Upper lobe of left lung (tissue), 6 donors: ENCODE measurements at regions not wholly inside any gene's neighbourhood (a gene's known extent, or its start where the extent isn't known, plus 50 kb on each side); places are given as distances from the start of the nearest gene placed in this dataset.

Source experiments
- ATAC-seq, 2 donors: fragments of 200-7000 bp; cut with Tn5 transposase; one replicate each; pipeline ENCODE4 v1.9.1; 2022; ENCODE audit warnings: mild to moderate bottlenecking in 2 of 2, moderate library complexity in 2 of 2; ENCODE audit not compliant: low FRiP score in 2 of 2
- DNase-seq, 2 donors: peaks; one replicate each; pipeline ENCODE4 v3.0.0-alpha.2; 2019 to 2020
- H3K27ac ChIP-seq, 4 donors: fragments of 200-600 bp; sonication (generic); one replicate each; pipeline ENCODE4 v1.5.1; 2016 to 2019
- H3K27me3 ChIP-seq, 4 donors: fragments of 200-600 bp; sonication (generic); one replicate each; pipeline ENCODE4 v1.5.1; 2017 to 2019
- H3K36me3 ChIP-seq, 4 donors: fragments of 200-600 bp; sonication (generic); one replicate each; pipeline ENCODE4 v1.5.1; 2016 to 2019
- H3K4me1 ChIP-seq, 4 donors: fragments of 200-600 bp; sonication (generic); one replicate each; pipeline ENCODE4 v1.5.1; 2018 to 2019
- H3K4me3 ChIP-seq, 4 donors: fragments of 200-600 bp; sonication (generic); one replicate each; pipeline ENCODE4 v1.5.1; 2017 to 2019; ENCODE audit warnings: mild to moderate bottlenecking in 2 of 4, moderate library complexity in 1 of 4
- H3K9me3 ChIP-seq, 4 donors: fragments of 200-600 bp; sonication (generic); one replicate each; pipeline ENCODE4 v1.5.1; 2018 to 2019
- EP300 ChIP-seq, 4 donors: sonication (generic); formaldehyde crosslinking; IDR thresholded peaks; one replicate each; pipeline ENCODE4 v1.5.1; 2017; ENCODE audit warnings: antibody characterized with exemption in 4 of 4, control low read depth in 2 of 4
- POLR2A ChIP-seq, 4 donors: fragments of 450-650 bp; IDR thresholded peaks; one replicate each; pipeline ENCODE4 v1.5.1; 2016 to 2017; ENCODE audit warnings: antibody characterized with exemption in 4 of 4, mild to moderate bottlenecking in 2 of 4
- POLR2AphosphoS5 ChIP-seq, 2 donors: sonication (generic); formaldehyde crosslinking; IDR thresholded peaks; one replicate each; pipeline ENCODE4 v1.5.1; 2017; ENCODE audit warnings: antibody characterized with exemption in 2 of 2
- whole genome bisulfite sequencing, 2 donors: methylation state at CpG; one replicate each; pipeline ENCODE4 v1.1.5; 2017 to 2018; 5-methylcytosine and 5-hydroxymethylcytosine counted together
- TF ChIP-seq, protein P1 (sequence below), 6 experiments: fragments of 450-650 bp in 4 of 6; fragments of 200-600 bp in 2 of 6; sonication (generic) in 2 of 6; IDR thresholded peaks; one replicate each; pipeline ENCODE4 v1.5.1; 2016 to 2019; ENCODE audit warnings: antibody characterized with exemption in 6 of 6
- donor health status: DM: no; HTN: no; CAD: no; lungs with moderate emphysema.
- donor health status: DM: no; HTN: yes; CAD: no; lungs with severe emphysema.

DNA sequence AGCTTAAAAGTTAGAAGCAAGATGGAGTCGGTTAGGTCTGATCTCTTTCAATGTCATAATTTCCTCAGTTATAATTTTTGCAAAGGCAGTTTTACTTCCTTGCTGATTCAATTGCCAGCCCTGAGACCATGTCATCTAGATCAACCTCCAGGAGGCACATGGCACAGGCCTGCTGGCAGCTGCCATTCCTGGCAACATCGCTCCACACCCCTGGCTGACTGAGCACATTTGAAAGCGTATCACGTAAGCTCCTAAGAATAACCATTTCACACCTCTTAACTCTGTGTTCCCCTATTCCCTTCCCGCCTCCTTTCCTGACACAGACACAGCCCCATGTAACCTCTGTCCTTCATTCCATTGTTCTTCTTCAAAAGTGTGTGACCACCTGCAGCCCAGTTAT is 313.9 kb upstream of the CTNNB1 start:
- Histone ChIP-seq H3K36me3 (no peaks in the 10 kb centered on the region), H3K27ac (no peak overlapping the region), H3K4me3 (no peak overlapping the region), H3K9me3 (no peaks in the 10 kb centered on the region), H3K4me1 (peaks cover 0 to 4% (median 0%) of the 10 kb centered on the region in 4 donors), H3K27me3 (no peaks in the 10 kb centered on the region)
- 87 to 97% methylated on average over 5 of the region's 5 CpGs for WGBS, 2 donors
- no peak for TF ChIP-seq POLR2A (IDR thresholded peaks at IDR 0.05)
- TF ChIP-seq, protein P1, sequence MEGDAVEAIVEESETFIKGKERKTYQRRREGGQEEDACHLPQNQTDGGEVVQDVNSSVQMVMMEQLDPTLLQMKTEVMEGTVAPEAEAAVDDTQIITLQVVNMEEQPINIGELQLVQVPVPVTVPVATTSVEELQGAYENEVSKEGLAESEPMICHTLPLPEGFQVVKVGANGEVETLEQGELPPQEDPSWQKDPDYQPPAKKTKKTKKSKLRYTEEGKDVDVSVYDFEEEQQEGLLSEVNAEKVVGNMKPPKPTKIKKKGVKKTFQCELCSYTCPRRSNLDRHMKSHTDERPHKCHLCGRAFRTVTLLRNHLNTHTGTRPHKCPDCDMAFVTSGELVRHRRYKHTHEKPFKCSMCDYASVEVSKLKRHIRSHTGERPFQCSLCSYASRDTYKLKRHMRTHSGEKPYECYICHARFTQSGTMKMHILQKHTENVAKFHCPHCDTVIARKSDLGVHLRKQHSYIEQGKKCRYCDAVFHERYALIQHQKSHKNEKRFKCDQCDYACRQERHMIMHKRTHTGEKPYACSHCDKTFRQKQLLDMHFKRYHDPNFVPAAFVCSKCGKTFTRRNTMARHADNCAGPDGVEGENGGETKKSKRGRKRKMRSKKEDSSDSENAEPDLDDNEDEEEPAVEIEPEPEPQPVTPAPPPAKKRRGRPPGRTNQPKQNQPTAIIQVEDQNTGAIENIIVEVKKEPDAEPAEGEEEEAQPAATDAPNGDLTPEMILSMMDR (IDR thresholded peaks at IDR 0.05), result no peak
- no peak for TF ChIP-seq POLR2AphosphoS5 (IDR thresholded peaks at IDR 0.05)
- no peak for TF ChIP-seq EP300 (IDR thresholded peaks at IDR 0.05)
- ATAC-seq, result no peak
- DNase-seq, result no peak

DNA sequence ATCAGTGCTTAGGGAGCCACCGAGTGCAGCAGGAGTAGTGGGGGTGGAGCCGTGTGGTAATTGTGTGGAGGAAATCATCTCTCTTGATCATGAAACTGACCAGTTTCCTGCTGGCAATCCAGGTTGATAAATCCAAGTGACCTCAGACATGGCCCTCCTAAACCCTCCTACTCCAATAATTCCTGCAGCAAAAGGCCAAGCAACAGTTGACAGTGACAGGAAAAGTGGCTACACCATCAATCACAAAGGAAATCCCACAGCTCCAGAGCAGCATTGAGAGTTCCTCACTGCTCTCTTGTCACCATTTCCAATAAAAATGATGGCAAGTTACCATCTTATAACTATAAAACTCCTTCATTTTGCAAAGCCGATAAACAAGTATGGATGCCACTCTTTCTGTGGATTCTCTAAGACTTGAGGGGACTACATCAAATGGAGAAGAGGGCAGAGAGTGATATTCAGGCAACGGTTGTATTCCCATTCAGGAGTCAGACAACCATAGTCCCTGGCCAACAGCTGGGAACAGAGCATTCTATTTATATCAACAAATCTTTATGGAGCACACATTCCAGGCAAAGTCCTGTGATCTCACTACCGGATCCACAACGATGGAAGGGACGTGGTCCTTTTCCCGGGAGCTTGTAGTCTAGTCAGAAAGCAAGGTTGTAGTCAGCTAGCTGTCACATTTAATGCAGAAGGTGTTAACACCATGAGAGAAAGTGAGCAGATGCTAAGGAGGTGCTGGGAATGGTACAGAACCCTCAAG is 312.5 kb upstream of the CTNNB1 start:
- H3K9me3 ChIP-seq, result no peaks in the 10 kb centered on the region
- ATAC-seq (no peak), DNase-seq (no peak)
- no peaks in the 10 kb centered on the region for H3K36me3 ChIP-seq
- H3K27ac ChIP-seq, result no peak overlapping the region
- TF ChIP-seq, protein P1 (IDR thresholded peaks at IDR 0.05), result no peak
- no peak for TF ChIP-seq POLR2A (IDR thresholded peaks at IDR 0.05)
- TF ChIP-seq POLR2AphosphoS5 (IDR thresholded peaks at IDR 0.05), result no peak
- no peak for TF ChIP-seq EP300 (IDR thresholded peaks at IDR 0.05)
- H3K4me3 ChIP-seq, result no peak overlapping the region
- H3K27me3 ChIP-seq, result no peaks in the 10 kb centered on the region
- peaks cover 0 to 4% (median 0%) of the 10 kb centered on the region in 4 donors for H3K4me1 ChIP-seq
- WGBS, 2 donors, result 76 to 81% methylated on average over 8 of the region's 8 CpGs

DNA sequence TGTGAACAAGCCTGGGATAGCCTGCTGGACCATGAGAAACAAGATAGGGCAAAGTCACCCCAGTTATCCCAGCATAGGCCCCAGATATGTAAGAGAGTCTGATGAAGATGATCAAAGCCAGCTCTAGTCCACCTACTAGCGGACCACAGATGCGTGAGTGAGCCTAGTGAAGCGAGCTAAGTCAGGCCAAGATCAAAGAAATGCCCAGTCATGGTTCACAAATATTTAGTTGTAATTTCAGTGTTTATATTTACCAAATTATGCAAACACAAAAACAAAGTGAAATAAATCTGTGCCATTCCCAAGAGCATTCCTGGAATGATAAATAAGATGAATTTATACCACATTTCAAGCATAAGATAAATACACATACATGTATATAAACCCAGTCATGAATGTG is 308.1 kb upstream of the CTNNB1 start:
- no peaks in the 10 kb centered on the region for H3K9me3 ChIP-seq
- no peak overlapping the region for H3K4me3 ChIP-seq
- DNase-seq (no peak), ATAC-seq (no peak)
- no peaks in the 10 kb centered on the region for H3K27me3 ChIP-seq
- H3K4me1 ChIP-seq, result peaks cover 0 to 4% (median 0%) of the 10 kb centered on the region in 4 donors
- 92 to 93% methylated on average over 3 of the region's 3 CpGs for WGBS, 2 donors
- TF ChIP-seq EP300 (IDR thresholded peaks at IDR 0.05) (no peak), POLR2AphosphoS5 (IDR thresholded peaks at IDR 0.05) (no peak), POLR2A (IDR thresholded peaks at IDR 0.05) (no peak)
- TF ChIP-seq, protein P1 (IDR thresholded peaks at IDR 0.05), result no peak
- no peaks in the 10 kb centered on the region for H3K36me3 ChIP-seq
- H3K27ac ChIP-seq, result no peak overlapping the region

DNA sequence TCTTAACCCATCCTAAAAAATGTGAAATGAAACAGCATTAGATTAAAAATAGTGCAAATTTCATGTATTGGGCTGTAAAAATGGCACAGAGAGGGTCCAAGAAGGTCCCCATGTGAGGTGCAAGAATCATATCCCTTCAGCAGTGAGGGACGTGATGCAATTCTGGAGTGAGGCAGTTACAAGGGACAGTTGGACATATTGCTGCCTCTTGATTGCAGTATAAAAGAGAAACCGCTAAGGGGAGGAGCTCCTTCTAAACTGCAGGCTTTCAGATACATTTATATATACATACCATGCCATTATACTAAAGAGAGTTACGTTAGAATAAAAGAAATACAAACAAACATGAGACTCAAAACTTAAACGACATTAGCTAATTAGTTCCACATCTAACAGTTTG is 304.2 kb upstream of the CTNNB1 start:
- no peak for ATAC-seq

More for the DNA sequence above, 304.2 kb upstream of the CTNNB1 start:
- WGBS, 2 donors, result 83 to 87% methylated on average over 4 of the region's 4 CpGs
- H3K36me3 ChIP-seq, result no peaks in the 10 kb centered on the region
- H3K4me1 ChIP-seq, result no peaks in the 10 kb centered on the region
- H3K27me3 ChIP-seq, result no peaks in the 10 kb centered on the region
- no peak overlapping the region for H3K27ac ChIP-seq
- no peak overlapping the region for H3K4me3 ChIP-seq
- DNase-seq, result no peak
- TF ChIP-seq EP300 (IDR thresholded peaks at IDR 0.05) (no peak), POLR2A (IDR thresholded peaks at IDR 0.05) (no peak), POLR2AphosphoS5 (IDR thresholded peaks at IDR 0.05) (no peak)
- TF ChIP-seq, protein P1 (IDR thresholded peaks at IDR 0.05), result no peak
- H3K9me3 ChIP-seq, result no peaks in the 10 kb centered on the region
